ENCODE measurements at regions not wholly inside any gene's neighbourhood (a gene's known extent, or its start where the extent isn't known, plus 50 kb on each side); places are given as distances from the start of the nearest gene placed in this dataset.

GRCh38 chr15:58298879-58299850 lies 132.6 kb upstream of the LIPC start:
- DNase-seq, result no peak
- Mint-ChIP-seq H3K9me3 (no peaks in the 10 kb centered on the region), H3K36me3 (ENCODE audit: low read depth) (no peaks in the 10 kb centered on the region), H3K4me1 (ENCODE audit: low read depth) (peaks cover 11% of the 10 kb centered on the region), H3K4me3 (no peak overlapping the region), H3K27ac (no peak overlapping the region), H3K27me3 (no peaks in the 10 kb centered on the region)

- Mint-ChIP-seq H3K9me3 (no peaks in the 10 kb centered on the region), H3K4me1 (ENCODE audit: low read depth) (peaks cover 14% of the 10 kb centered on the region), H3K36me3 (ENCODE audit: low read depth) (no peaks in the 10 kb centered on the region), H3K4me3 (no peak overlapping the region), H3K27me3 (no peaks in the 10 kb centered on the region), H3K27ac (no peak overlapping the region)
- no peak for DNase-seq
Measured at GRCh38 chr15:58302832-58303231, 129.0 kb upstream of the LIPC start.

GRCh38 chr15:58303236-58303635 lies 128.6 kb upstream of the LIPC start:
- Mint-ChIP-seq H3K9me3 (no peaks in the 10 kb centered on the region), H3K27me3 (no peaks in the 10 kb centered on the region), H3K36me3 (ENCODE audit: low read depth) (no peaks in the 10 kb centered on the region), H3K27ac (no peak overlapping the region), H3K4me1 (ENCODE audit: low read depth) (peaks cover 14% of the 10 kb centered on the region), H3K4me3 (no peak overlapping the region)
- no peak for DNase-seq

- H3K9me3 Mint-ChIP-seq, result no peaks in the 10 kb centered on the region
Measured at GRCh38 chr15:58306591-58307312, 125.0 kb upstream of the LIPC start.

GRCh38 chr15:58307313-58307961 lies 124.4 kb upstream of the LIPC start:
- Mint-ChIP-seq H3K27me3 (no peaks in the 10 kb centered on the region), H3K9me3 (no peaks in the 10 kb centered on the region), H3K4me3 (no peak overlapping the region), H3K27ac (no peak overlapping the region), H3K36me3 (ENCODE audit: low read depth) (no peaks in the 10 kb centered on the region), H3K4me1 (ENCODE audit: low read depth) (peaks cover 16% of the 10 kb centered on the region)
- no peak for DNase-seq

More at GRCh38 chr15:58306591-58307312, 125.0 kb upstream of the LIPC start:
- Mint-ChIP-seq H3K4me1 (ENCODE audit: low read depth) (peaks cover 14% of the 10 kb centered on the region), H3K27me3 (no peaks in the 10 kb centered on the region), H3K4me3 (no peak overlapping the region), H3K27ac (no peak overlapping the region), H3K36me3 (ENCODE audit: low read depth) (no peaks in the 10 kb centered on the region)
- no peak for DNase-seq

GRCh38 chr15:58308742-58309355 lies 122.9 kb upstream of the LIPC start:
- peaks cover 19% of the 10 kb centered on the region for H3K4me1 Mint-ChIP-seq (ENCODE audit: low read depth)
- H3K27ac Mint-ChIP-seq, result no peak overlapping the region
- DNase-seq, result no peak
- H3K4me3 Mint-ChIP-seq, result no peak overlapping the region
- no peaks in the 10 kb centered on the region for H3K9me3 Mint-ChIP-seq
- H3K27me3 Mint-ChIP-seq, result no peaks in the 10 kb centered on the region
- H3K36me3 Mint-ChIP-seq (ENCODE audit: low read depth), result no peaks in the 10 kb centered on the region

GRCh38 chr15:58309963-58310928 lies 121.5 kb upstream of the LIPC start:
- H3K9me3 Mint-ChIP-seq, result no peaks in the 10 kb centered on the region
- H3K27ac Mint-ChIP-seq, result no peak overlapping the region
- H3K27me3 Mint-ChIP-seq, result no peaks in the 10 kb centered on the region
- H3K4me3 Mint-ChIP-seq, result no peak overlapping the region
- DNase-seq, result no peak
- peaks cover 32% of the 10 kb centered on the region for H3K4me1 Mint-ChIP-seq (ENCODE audit: low read depth)
- no peaks in the 10 kb centered on the region for H3K36me3 Mint-ChIP-seq (ENCODE audit: low read depth)

- Mint-ChIP-seq H3K9me3 (peaks cover 2% of the 10 kb centered on the region), H3K27ac (no peak overlapping the region), H3K4me3 (no peak overlapping the region), H3K27me3 (no peaks in the 10 kb centered on the region), H3K36me3 (ENCODE audit: low read depth) (no peaks in the 10 kb centered on the region), H3K4me1 (ENCODE audit: low read depth) (peaks cover 40% of the 10 kb centered on the region)
- DNase-seq, result no peak
Measured at GRCh38 chr15:58311556-58311955, 120.2 kb upstream of the LIPC start.

- Mint-ChIP-seq H3K4me1 (ENCODE audit: low read depth) (peaks cover 40% of the 10 kb centered on the region), H3K4me3 (no peak overlapping the region), H3K27me3 (no peaks in the 10 kb centered on the region), H3K36me3 (ENCODE audit: low read depth) (no peaks in the 10 kb centered on the region), H3K9me3 (peaks cover 2% of the 10 kb centered on the region), H3K27ac (no peak overlapping the region)
- DNase-seq, result no peak
Measured at GRCh38 chr15:58312031-58312430, 119.8 kb upstream of the LIPC start.

- Mint-ChIP-seq H3K4me3 (no peak overlapping the region), H3K9me3 (peaks cover 2% of the 10 kb centered on the region), H3K27me3 (no peaks in the 10 kb centered on the region), H3K36me3 (ENCODE audit: low read depth) (no peaks in the 10 kb centered on the region), H3K27ac (peak overlapping the region; percentile 76), H3K4me1 (ENCODE audit: low read depth) (peaks cover 41% of the 10 kb centered on the region)
- DNase-seq, result no peak
Measured at GRCh38 chr15:58313304-58313703, 118.5 kb upstream of the LIPC start.

GRCh38 chr15:58313810-58314592 lies 117.8 kb upstream of the LIPC start:
- peak overlapping the region; percentile 16 for H3K4me3 Mint-ChIP-seq
- peaks cover 41% of the 10 kb centered on the region for H3K4me1 Mint-ChIP-seq (ENCODE audit: low read depth)
- DNase-seq, result no peak
- H3K27me3 Mint-ChIP-seq, result no peaks in the 10 kb centered on the region
- no peaks in the 10 kb centered on the region for H3K36me3 Mint-ChIP-seq (ENCODE audit: low read depth)
- peaks cover 2% of the 10 kb centered on the region for H3K9me3 Mint-ChIP-seq
- peak overlapping the region; percentile 91 for H3K27ac Mint-ChIP-seq

GRCh38 chr15:58314593-58315216 lies 117.1 kb upstream of the LIPC start:
- H3K27me3 Mint-ChIP-seq, result no peaks in the 10 kb centered on the region
- H3K9me3 Mint-ChIP-seq, result peaks cover 2% of the 10 kb centered on the region
- H3K4me3 Mint-ChIP-seq, result peak overlapping the region; percentile 16
- H3K4me1 Mint-ChIP-seq (ENCODE audit: low read depth), result peaks cover 41% of the 10 kb centered on the region
- peak overlapping the region; percentile 91 for H3K27ac Mint-ChIP-seq
- no peaks in the 10 kb centered on the region for H3K36me3 Mint-ChIP-seq (ENCODE audit: low read depth)
- no peak for DNase-seq

Measured in activated T-cell treated with anti-CD3 and anti-CD28 coated beads, Interleukin-2, amount 50 U/mL, for 24 hours (primary cell).